GM19468 (cell line): ENCODE measurements at regions not wholly inside any gene's neighbourhood (a gene's known extent, or its start where the extent isn't known, plus 50 kb on each side); places are given as distances from the start of the nearest gene placed in this dataset.
"Not testable (repeated sequence)": the region's sequence is repeated elsewhere in the genome, so short reads cannot be mapped to it uniquely, and the experiment has no call there.

Source experiments
- ATAC-seq: cut with Tn5 transposase; IDR thresholded peaks from one replicate; pipeline ENCODE4 v1.9.1; 2021; ENCODE audit warnings: mild to moderate bottlenecking, moderate library complexity, moderate number of reproducible peaks; ENCODE audit not compliant: unreplicated experiment; ENCODE audit errors: extremely low read depth

- no peak for ATAC-seq
Measured at GRCh38 chr18:76721207-76721996, 101.0 kb upstream of the ZNF236 start.

- no peak for ATAC-seq
Measured at GRCh38 chr18:76720683-76721082, 101.7 kb upstream of the ZNF236 start.

GRCh38 chr18:76715012-76715610 lies 107.2 kb upstream of the ZNF236 start:
- ATAC-seq, result no peak

GRCh38 chr18:76713432-76713831 lies 108.9 kb upstream of the ZNF236 start:
- no peak for ATAC-seq

- ATAC-seq, result no peak
Measured at GRCh38 chr18:76712511-76713140, 109.7 kb upstream of the ZNF236 start.

GRCh38 chr18:76710646-76711520 lies 111.5 kb upstream of the ZNF236 start:
- no peak for ATAC-seq

- ATAC-seq, result peak; percentile 56
Measured at GRCh38 chr18:76709659-76710645, 112.4 kb upstream of the ZNF236 start.

- ATAC-seq, result no peak
Measured at GRCh38 chr18:76708722-76709353, 113.5 kb upstream of the ZNF236 start.

- ATAC-seq, result no peak
Measured at GRCh38 chr18:76708071-76708721, 114.2 kb upstream of the ZNF236 start.

- ATAC-seq, result no peak
Measured at GRCh38 chr18:76707534-76707933, 114.8 kb upstream of the ZNF236 start.

GRCh38 chr18:76704589-76704988 lies 117.8 kb upstream of the ZNF236 start:
- not testable (repeated sequence) for ATAC-seq

GRCh38 chr18:76699923-76700322 lies 122.4 kb upstream of the ZNF236 start:
- ATAC-seq, result no peak

- no peak for ATAC-seq
Measured at GRCh38 chr18:76697441-76697901, 124.9 kb upstream of the ZNF236 start.

GRCh38 chr18:76691800-76692199 lies 130.6 kb upstream of the ZNF236 start:
- no peak for ATAC-seq

GRCh38 chr18:76689646-76690264 lies 132.6 kb upstream of the ZNF236 start:
- no peak for ATAC-seq

GRCh38 chr18:76688724-76689472 lies 133.5 kb upstream of the ZNF236 start:
- no peak for ATAC-seq

GRCh38 chr18:76687304-76687962 lies 134.9 kb upstream of the ZNF236 start:
- ATAC-seq, result no peak
